Inferior parietal cortex (tissue), 1 donor: ENCODE measurements at regions not wholly inside any gene's neighbourhood (a gene's known extent, or its start where the extent isn't known, plus 50 kb on each side); places are given as distances from the start of the nearest gene placed in this dataset.

Source experiments
- DNase-seq: peaks from one replicate; pipeline ENCODE4 v3.0.0-alpha.2; 2016; ENCODE audit errors: extremely low spot score

DNA sequence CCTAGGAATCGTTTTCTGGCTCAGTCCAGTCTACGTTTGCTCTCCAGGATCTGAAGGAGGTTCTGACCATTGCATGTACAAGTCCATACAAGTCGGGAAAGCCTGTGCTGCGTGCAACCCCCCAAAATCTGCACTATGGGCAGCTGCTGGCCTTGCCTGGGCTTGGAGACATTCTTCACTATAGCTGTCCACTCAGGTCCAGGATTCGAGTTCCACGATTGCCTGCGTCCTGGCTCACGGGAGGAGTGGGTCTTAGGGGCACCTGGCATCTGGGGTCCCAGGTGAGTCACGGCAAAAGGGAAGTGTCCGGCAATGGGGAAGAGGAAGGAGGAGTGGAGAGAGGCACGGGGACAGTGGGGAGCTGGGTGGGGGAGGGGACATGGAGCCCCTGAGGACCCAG lies 563.0 kb downstream of the BRD1 start:
- DNase-seq = no peak

DNA sequence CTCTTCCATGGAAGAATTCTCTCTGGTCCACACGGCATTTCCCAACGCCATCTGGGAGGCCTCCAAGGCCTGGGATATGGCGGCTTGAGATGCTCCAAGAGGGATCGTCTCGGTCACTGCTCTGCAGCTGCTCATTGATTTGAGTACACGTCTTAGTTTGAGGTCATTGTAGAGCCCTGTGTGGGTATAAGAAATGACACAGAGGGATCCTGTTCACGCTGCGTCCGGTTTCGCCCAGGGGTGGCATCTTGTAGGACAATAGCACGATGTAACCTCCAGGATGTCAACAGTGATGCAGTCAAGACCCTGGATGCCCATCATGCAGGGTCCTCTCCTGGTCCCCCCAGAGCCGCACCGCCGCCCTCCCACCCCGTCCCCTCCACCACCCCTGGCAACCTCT lies 564.6 kb downstream of the BRD1 start:
- DNase-seq = no peak

DNA sequence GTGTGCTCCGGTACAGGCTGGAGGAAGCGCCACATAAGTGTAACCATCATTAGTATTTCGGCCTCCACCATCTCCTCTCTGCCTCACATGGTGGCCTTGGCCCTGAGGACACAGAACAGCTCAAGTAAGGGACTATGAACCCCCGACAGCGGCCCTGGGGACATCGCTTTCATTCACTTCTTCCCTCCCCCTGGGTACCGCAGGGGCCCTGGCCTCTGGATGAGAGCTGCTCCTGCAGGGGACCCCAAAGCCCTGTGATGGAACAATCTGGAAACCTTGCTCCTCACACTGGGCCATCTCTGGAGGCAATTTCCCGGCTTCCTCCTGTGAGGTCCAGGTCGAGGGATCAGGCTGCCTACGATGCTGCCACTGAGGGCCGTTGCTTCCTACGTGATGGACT lies 565.5 kb downstream of the BRD1 start:
- no peak for DNase-seq

DNA sequence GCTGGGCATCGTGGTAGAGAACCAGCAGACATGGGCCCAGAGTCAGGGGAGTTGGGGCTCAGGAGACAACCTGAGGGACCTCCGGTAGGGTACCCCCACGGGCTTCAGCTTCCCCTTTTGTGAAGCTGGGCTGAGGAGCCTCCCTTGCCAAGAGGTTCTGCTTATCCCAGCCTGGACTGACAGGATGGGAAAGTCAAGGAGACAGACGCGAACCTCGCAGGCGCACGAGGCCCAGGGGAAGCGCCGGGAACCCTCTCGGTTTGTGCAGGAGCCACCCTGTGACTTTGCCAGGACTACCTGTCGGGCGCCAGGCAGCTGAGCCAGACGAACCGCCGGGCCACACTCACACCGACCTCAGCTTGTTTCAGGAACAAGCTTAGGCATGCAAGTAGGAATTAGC lies 566.1 kb downstream of the BRD1 start:
- DNase-seq = no peak

DNA sequence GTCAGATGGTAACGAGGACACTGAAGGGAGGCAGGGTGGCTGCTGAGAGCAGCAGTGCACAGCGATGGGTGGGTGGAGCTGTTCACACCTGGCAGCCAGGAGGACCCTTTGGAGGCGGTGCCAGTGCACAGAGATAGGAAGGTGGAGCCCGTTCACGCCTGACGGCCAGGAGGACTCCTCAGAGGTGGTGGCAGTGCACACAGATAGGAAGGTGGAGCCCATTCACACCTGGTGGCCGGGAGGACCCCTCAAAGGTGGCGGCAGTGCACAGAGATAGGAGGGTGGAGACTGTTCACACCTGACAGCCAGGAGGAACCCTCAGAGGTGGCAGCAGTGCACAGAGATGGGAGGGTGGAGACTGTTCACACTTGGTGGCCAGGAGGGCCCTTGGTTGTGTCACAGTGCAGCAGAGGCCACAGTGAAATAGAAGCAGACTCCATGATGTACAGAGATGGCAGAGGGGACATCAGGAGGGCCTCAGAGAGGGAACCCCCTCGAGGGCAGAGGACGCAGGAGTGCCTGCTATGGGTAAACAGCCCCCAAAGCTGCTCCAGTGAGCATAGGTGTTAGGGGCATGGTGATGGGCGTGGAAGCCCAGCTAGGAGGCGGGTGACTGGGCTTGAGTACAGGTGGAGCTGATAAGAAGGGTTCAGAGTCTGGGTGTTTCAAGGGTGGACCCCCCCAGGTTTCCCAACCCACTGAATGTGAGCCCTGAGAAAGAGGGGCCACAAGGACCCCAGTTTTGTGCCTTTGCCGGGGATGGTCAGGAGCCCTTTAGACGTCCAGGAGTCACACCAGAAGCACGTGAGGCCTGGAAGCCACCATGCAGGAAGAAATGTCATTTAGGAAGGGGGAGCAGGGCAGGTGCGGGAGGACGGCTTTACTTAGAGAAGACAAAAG lies 566.7 kb downstream of the BRD1 start:
- no peak for DNase-seq

DNA sequence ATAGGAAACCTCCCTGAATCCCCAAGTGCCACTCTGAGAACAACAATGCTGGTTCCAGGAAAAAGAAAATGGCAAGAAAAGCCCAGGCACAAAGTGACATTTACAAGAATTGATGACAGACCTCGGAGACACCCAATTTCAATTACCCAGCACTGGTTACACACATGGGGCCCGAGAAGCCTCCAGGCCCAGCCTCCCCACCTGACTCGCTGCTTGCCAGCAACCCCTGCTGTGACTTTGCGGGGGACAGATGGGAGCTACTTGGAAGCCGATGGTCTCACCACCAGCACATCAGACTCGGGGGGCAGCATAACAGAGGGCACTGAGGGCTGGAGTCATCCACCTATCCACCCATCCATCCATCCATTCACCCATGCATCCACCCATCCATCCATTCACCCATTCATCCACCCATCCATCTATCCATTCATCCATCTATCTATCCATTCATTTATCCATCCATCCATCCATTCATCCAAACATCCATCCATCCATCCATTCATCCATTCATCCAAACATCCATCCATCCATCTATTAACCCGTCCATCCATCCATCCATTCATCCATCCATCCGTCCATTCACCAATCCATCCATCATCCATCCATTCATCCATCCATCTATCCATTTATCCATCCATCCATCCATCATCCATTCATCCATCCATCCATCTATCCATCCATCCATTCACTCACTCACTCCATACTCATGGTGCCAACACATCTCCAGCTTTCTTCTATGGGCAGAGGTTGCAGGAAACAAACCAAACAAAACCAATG lies 567.6 kb downstream of the BRD1 start:
- no peak for DNase-seq

DNA sequence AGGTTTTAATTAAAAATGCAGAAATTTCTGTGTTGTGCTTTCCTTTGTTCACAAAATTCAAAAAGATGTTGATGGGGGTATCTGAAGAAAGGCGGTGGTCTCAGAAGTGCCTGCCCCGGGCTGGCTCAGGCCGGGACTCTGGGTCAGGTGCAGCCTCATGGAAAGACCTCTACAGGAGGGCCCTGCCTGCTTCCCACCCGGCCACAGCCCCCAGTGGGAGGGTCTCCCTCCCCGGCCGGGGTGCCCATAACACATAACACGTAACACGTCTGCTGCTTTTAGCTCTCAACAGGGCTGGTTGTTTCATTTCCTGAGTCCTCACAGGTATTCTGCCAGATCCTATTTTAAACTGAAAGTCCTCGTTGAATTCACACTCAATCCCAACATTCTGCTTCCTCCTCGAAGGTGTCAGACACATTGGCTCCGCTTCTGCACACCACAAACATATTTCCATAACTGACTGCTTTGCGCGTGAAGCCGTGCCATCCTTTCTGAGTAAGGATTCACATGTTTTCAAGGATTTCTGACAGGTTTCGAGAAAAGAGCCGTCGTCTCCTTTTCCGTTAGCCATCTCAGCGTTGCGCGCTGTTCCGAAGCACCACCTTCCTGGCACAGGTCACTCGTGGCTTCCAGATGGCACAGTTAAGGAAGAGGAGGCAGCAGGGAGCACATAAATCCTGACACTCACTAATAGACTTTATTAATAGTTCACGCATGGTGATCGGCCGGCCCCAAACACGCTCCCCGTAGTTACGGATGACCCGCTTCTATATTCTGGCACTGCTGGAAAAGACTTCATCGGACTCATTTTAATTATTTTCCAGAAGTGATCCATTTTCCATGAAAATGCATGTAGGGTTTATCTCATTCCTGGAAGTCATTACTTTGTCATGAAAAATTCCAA lies 569.3 kb downstream of the BRD1 start:
- DNase-seq = peak; percentile 18

DNA sequence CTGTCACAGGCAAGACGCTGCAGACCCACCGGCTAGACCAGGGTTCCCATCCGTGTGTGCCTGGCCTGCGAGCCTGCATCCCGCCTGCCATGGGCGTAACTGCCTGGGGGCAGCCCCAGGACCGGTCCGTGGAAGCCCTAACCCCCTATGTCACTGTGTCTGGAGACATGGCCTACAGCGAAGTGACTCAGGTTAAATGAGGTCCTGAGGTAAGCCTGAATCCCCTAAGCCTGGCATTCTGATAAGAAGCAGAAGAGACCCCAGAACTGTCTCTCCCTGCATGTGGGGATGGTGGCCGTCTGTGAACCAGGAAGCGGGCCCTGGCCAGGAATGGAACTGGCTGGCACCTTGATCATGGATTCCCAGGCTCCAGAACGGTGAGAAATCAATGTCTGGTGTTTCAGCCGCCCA lies 570.1 kb downstream of the BRD1 start:
- no peak for DNase-seq

DNA sequence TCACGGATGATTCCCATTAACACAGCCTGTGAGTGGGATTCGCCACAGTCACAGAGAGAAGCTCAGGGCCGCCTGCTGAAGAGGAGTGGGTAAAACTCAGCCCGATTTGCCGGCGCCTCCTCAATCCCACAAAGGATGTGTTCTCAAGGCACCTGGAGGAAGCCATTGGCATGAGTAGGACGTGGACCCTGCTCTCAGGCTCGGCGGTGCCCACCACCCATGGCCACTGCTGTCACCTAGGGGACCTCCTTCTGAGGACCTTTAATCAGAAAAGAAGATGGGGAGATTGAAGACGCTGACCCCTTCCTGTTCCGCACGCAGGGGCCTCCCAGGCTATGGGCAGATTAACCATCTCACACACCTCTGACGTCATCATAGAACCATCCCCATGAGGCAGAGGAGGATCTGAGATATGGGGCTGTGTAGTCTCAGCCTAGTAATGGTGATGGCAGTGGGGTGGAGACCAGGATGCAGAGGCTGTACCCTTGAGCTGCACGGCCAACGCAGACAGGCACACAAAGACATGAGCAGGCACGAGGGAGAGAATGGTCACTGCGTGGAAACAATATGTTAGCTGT lies 571.8 kb downstream of the BRD1 start:
- DNase-seq = no peak

DNA sequence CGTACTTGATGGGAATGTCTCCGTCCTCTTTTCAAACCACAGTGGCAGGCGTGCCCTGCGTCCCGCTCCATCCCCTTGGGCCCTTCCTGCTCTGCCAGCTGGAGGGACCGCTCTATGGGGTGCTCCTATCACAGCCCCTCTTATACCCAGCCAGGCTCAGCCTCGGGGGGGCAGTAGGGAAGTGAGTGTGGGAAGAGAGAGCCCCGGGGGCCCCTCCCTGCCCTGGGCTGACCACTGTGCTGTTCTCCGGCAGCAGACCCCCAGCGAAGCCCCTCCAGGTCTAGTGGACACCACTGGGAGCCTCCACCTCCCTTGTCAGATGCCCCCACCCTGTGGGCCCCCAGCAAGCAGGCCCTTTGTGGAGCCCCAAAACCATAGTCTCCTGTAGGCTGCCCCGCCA lies 572.5 kb downstream of the BRD1 start:
- no peak for DNase-seq

DNA sequence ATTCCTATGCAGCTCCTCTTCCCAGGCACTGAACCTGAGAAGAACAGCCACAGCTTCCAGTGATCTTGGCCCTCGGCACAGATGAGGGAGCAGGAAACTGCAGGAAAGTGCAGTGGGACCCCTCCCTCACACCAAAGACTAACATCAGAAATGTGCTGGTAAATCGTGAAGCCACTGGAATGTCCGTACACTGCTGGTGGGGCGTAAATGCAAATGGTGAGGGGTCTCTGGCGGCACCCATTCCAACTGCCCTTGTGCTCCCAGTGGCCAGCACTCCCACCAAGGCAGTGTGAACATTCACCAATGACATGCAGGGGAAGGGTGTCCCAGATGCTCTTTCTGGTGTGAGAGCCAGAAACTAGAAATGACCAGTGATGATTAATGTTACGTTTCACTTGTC lies 574.0 kb downstream of the BRD1 start:
- no peak for DNase-seq

DNA sequence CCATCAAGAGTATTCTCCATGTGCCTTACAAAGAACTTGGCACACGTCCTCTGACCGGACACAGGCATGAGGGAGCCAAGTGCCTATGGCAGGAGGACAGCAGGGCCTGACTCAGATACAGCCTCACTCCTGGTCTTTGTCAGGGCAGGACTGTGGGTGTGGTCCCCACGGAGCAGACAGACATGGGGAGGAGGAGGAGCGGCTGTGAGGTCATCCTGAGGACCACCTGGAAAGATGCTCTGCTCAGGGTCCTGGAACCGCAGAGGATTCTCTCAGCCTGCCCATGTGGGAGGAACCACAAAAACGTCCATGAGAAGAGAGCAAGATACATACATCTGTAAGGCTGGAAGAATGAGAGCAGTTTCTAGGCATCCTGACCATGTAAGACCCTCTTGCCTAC lies 576.3 kb downstream of the BRD1 start:
- DNase-seq = no peak

DNA sequence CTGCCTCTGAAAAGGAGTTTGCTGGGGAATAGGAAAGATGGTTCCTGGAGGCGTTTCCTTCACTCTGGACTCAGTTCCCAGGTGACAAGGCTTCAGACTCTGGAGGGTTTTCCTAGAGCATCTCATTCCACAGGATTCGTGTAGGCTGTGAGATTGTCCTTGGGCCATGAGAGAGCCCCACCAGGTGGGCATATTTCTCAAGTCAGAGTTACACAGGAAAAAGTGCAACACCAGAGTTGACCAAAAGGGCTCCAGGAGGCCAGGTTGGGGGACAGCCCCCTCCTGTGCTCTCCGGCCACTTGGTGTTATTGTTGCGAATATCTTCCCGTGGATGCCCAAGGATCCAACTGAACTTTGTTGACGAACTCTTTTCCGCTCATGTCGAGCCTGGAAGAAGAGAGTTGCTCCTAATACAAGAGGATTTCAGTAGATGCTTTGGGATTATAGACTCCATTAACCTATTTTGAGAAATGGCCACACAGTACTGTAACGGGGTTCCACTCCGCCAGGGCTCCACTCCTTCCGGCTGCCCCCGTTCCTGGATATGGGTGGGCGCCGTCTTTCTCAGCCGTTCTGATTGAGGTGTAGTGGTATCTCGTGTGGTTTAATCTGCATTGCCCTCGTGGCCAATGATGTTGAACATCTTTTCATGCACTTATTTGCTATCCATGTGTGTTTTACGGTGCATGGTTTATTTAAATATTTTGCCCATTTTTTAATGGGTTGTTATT lies 580.3 kb downstream of the BRD1 start:
- DNase-seq = no peak

DNA sequence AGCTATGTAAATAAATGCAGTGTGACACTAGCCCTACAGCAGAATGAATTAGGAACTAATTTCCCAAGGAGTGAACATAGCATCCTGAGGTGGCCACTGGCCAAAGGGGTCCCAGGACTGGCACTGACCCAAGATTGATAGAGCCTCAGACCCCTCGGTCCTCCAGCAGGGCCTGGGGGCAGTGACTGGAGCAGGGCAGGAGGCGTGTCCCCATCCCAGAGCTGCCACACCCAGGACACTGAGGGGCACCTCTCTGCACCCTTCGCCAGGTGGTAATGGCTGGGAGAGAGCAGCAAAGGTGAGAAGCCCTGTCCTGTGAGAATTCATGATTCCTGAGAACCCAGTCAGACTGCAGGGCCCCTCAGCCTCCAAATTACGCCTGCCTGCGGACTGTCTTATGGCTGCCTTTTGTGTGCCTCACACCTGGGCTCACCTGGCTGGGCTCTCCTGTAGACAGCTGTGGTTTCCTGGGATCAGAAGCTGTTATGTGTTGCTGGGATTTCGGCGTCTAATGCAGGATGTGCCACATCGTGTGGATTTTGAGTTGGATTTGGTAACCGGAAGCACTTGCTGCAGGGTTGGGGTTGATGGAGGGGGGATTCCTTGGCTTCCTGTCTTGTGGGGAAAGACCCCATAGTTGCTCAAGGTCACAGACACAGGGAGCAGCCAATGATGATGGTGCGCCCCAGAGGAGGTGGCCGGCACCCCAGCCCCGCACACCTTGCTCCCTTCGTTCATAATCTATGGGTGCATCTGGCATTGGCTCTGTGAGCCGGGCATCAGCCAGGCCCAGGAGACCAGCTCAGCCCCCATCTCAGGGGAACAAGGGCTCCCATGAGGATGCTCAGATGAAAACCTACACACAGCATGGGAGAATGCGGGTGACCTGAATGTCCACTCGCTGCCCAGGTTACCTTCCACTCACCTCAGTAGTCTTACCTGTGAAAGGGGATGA lies 582.9 kb downstream of the BRD1 start:
- DNase-seq = no peak

DNA sequence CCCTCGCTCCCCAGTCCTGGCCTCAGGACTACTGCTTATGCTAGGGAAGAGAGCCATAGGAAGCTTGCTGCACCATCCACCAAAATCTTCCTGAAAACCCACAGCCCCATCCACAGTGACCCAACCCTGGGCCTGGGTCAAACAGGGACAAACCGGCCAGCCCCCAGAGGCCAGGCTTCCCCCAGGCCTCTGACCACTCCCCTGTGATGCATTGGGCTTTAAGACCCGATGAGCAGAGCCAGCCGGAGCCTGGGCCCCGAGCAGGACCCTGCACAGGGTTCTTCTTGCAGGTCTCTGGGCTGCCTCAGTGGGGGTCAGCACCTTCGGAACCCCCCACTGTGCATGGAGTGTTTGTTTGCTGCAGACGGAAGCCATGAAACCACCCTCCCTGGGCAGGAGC lies 583.7 kb downstream of the BRD1 start:
- DNase-seq = no peak

DNA sequence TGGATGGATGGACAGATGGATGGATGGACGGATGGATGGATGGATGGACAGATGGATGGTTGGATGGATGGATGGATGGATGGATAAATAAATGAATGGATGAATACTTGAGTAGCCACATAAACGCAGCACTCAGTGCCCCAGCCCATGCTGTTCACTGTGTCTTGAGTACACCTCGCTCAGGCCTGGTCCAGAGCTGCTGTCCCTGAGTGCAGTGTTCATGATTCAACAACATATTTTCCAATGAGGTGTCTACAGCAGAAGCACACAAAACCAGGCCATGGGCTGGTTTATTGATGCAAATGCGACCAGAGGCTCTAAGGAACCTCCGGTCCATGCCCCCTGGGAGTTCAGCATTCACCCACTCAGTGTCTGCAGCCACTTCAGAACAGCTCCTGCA lies 584.3 kb downstream of the BRD1 start:
- DNase-seq = no peak

DNA sequence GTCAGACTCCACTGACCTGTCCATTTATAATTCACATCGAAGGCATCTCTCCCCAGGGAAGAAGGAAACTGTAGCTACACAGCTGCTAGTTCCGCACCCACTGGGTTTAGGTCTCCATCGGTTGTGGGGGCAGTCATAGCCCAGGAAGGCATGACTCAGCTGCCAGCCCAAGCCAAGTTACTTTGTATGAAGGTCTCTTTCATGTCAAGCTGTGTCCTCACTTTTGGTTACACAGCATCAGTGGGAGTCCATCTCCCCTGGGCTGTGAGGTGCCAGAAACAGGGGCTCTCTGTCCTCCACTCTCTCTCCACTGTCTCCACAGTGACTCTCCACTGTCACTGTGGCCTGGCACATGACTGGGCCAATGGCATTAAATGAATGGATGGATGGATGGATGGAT lies 585.2 kb downstream of the BRD1 start:
- no peak for DNase-seq

DNA sequence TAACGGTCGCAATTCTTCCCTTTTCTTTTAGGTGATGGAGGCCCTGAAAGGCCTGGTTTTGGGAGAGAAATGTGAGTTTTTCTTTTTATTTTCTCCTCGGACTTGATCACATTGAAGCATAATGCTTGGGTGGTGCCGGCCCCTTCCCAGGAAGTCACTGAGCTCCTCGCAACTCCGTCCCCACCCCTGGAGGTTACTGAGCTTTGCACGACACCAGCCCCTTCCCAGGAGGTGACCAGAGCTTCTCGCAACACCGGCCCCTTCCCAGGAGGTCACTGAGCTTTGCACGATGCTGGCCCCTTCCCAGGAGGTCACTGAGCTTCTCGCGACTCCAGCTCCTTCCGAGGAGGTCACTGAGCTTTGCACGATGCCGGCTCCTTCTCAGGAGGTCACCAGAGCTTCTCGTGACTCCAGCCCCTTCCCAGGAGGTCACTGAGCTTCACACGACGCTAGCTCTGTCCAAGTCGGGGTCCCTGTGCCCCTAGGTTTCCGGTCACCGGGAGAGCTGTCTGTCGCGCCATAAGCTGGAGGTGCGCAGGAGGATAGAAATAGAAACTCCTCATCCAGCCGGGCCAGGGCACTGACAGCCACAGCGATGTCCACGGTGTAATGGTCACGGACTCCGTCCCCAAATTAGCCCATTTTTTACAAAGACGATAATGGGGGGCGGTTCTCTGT lies 586.4 kb downstream of the BRD1 start:
- DNase-seq = no peak

DNA sequence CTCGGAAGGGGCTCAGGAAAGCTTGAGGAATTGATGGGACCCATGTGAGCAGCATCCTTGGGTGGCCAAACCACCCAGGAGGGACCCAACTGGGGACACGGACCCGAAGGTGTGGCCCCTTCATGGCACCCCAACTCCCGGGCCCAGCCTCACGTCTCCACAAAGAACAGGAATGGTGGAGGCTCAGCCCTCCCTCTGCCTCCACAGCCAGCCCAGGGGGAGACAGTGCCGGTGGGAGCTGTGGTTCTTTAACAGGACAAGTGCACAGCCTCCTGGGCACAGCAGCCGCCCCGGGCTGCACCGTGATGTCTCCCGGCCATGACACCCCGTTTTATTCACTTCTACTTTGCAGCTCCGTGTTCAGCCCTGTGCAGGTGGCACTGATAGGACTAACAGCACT lies 587.2 kb downstream of the BRD1 start:
- no peak for DNase-seq
